Middle frontal gyrus (tissue), 1 donor: ENCODE measurements at regions not wholly inside any gene's neighbourhood (a gene's known extent, or its start where the extent isn't known, plus 50 kb on each side); places are given as distances from the start of the nearest gene placed in this dataset.
"Not testable (repeated sequence)": the region's sequence is repeated elsewhere in the genome, so short reads cannot be mapped to it uniquely, and the experiment has no call there.

Source experiments
- DNase-seq: peaks from one replicate; pipeline ENCODE4 v3.0.0-alpha.2; 2015; ENCODE audit warnings: low spot score; ENCODE audit errors: extremely low spot score

DNA sequence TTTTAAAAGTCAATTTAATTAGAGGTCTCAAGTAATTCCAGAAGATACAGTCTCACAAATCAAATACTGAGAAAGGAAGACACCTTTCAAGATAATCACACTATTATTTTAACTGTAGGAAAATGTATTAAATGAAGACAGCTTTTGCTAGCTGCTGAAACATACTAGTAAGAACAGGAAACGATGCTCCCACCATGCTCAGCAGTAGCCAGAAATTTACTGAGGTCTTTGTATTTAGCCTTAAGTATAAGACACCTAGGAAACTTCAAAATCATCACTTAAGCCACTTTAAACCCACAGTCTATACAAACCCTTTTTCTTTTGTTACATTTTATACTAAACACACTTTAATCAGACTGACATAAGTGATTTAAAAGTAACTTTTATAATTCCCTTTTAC, 72.7 kb upstream of the NPIPB12 start:
- DNase-seq = not testable (repeated sequence)

DNA sequence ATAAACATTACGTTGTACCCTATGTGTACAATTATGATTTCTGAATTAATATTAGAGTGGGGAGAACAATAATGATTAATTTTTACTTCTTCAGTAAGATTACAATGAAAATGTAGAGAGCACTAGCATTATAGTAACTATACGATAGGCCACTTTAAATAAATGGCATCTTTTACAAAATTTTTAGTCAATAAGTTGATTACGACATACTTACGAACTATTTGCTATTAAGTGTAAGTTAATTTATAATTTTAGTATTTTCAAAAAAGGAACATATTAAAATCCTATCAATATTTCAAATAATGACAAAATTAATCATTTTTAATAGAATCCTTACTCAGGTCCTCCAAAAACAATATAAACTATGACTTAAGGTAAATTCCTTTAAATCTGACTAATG, 75.6 kb upstream of the NPIPB12 start:
- not testable (repeated sequence) for DNase-seq

DNA sequence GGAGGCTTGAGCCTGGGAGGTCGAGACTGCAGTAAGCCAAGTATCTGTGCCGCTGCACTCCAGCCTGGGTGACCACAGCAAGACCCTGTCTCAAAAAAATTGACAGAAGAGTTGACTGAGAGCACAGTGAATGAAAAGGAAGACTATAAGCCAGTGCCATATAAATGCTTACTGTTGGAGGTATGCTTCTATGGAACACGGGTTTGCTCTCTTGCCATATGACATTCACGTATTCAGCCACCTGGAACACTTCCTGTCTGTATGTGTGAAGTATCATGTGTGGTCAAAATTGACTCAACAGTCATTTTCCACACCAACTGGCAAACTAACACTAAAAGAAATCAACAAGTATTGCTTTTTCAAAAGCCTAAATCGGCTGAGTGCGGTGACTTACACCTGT, 71.1 kb upstream of the SPN start:
- not testable (repeated sequence) for DNase-seq

DNA sequence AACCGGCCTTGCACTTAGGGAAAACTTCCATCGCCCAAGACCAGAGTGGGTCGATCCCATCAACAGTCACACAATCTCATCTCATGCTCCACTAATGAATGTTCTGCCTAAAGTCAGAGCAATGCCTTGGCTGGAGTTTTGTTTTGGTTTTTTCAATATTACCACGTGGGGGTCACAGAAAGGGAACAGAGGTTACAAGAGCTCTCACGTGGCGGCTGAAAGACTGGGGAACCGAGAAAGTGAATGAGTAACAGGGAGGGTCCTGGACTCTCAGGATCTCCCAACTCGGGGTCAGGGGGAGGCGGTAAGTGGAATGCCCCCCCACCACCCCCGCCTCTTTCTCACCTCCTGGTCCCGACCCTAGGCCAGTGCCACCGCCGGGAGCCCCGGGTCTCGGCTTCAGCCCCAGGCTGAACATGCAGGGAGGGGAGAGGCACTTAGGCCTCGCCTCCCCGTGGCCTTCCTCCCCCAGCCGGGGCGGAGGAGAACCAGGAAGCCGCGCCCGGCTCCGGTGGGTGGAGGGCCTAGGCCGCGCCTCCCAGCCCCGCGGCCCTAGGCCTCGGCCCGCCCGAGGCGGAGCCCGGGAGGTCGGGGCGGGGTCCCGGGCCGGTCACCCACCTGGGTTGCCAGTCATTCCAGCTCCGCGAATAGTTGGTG, 68.7 kb upstream of the SPN start:
- not testable (repeated sequence) for DNase-seq

DNA sequence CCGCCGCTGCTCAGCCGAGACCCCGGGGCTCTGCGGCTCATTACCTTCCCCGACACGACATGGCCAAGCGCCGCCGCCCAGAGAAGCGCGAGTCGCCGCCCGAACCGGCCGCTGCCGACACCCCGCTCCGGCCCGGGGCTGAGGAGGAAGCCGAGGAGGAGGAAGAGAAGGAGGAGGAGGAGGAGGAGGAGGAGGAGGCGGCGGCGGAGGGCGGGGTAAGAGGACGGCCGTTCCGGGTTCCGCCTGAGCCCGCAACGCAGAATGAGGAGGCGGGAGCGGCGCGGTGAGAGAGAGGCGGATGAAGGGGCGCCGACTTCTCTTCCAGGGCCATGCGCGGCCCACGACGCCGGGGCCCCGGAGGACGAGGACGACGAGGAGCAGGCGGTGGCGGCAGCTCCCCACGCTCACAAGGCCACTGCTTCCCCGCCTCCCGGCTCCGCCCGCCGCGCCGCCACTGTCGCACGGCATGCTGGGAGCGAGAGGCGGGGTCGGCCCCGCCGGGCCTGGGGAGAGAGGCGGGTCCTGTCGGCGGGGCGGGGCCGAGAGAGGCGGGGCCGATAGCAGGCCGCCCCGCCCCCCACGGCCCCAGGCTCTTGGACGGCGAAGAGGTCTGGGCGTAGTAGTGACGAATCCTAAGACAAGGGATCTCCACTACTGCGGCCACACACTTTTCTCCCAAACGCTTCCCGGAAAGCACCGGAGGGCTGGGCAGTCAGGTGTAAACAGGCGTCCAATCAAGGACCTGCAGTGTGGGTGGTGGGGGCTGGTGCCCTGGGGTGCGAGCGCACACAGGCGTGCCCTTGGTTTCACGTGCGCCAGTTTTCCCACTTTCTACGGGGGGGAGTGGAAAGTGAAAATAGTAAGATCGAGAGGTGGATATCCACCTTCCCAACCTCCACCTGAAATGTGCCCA, 67.9 kb upstream of the SPN start:
- DNase-seq = peak; percentile 77

DNA sequence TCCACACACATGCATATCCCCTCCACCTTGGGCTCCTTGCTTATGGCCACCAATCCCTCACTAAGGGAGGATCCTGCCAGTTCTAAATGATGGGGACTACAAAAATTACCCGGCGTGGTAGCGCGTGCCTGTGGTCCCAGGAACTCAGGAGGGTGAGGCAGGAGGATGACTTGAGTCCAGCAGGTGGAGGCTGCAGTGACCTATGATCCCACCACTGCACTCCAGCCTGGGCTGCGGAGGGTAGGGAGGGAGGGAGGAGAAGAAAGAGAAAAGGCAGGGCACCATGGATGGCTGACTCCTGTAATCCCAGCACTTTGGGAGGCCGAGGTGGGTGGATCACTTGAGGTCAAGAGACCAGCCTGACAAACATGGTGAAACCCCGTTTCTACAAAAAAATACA, 66.0 kb upstream of the SPN start:
- DNase-seq = not testable (repeated sequence)

DNA sequence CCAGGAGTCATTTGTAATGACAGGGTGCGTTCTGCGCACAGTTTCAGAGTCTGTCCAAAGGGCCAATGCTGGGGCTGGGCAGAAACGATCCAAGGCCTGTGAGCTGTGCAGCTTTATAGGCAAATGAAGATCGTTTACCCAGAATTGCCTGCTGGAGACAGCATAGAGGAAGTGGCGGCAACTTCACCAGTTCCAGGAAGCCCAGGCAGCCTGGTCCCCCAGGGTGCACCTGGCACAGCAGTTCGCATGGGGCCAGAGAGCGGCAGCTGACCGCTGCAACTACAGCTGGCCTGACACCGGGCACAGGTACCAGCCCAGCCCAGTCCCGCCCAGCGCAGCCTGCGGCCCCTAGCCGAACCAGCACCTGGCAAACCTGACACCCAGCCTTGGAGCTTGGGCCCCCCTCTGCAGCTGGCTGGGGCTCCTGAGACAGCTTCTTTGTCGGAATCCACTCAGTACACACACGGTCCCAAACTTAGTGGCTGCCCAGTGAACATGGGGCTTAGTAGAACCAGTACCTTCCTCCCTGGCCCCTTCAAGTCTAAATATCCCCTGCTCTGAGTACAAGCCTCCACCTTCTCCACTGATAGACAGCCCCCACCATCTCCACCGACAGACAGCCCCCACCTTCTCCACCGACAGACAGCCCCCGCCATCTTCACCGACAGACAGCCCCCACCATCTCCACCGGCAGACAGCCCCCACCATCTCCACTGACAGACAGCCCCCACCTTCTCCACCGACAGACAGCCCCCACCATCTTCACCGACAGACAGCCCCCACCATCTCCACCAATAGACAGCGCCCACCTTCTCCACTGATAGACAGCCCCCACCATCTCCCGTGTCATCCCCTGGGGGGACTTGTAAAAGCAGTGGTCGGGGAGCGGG, 62.7 kb upstream of the SPN start:
- DNase-seq = not testable (repeated sequence)

GRCh38 chr16:29602247-29602625, 60.8 kb upstream of the SPN start:
- DNase-seq = not testable (repeated sequence)

DNA sequence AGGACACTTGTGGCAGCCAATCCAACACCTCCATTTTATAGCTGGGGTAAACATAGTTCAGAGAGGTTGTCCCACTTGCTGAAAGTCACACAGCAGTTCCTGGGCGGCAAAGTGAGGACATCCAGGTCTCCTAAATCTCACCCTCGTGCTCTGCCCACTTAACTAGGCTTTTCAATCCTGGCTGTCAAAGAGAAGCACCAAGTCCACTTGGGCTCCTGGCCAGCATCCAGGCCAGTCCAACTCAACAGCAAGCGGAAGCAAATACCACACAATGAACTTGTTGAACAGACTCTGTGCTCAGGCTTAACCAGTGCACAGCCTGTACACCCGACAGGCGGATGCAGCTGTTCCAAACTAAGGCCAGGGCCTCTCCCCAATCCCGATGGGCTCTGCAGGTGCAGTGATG, 60.4 kb upstream of the SPN start:
- not testable (repeated sequence) for DNase-seq

- DNase-seq = not testable (repeated sequence)
Measured at GRCh38 chr16:29604631-29605549, 58.2 kb upstream of the SPN start.

GRCh38 chr16:29605593-29606205, 57.3 kb upstream of the SPN start:
- not testable (repeated sequence) for DNase-seq

DNA sequence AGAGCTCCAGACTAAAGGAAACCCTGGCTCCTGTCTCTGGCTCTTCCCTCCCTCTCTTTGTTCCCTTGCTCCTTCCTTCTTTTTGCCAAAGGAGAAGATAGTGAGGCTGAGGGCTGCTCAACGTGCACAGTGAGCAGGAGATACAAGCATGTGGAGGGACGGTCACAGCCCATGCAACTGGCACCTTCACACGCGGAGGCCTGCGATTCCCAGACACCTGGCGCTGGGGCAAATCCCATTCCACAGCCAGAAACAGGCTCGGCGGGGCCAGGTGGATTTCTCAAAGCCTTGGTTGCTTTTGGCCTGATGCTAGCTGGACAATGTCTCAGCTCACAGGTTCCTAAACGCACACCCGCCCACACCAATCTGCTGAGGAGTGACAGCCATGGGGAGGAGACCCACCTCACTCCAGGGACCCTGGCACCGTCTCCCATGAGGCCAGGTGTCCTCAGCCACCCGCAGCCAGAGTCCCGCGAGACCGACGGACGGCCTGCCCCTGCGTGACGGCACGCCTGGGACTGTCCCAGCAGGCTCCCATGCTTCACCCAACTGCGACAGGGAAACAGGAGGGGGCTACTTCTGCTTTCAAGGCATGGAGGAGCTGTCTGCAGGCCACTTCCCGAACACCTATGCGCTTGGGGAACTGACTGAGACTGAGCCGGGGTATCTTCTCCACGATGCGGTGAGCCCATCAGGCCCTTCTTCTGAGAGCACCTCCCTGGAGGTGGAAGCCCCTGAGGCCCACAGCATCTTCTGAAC, 56.2 kb upstream of the SPN start:
- DNase-seq = not testable (repeated sequence)

- DNase-seq = not testable (repeated sequence)
Measured at GRCh38 chr16:29607428-29607823, 55.6 kb upstream of the SPN start.

DNA sequence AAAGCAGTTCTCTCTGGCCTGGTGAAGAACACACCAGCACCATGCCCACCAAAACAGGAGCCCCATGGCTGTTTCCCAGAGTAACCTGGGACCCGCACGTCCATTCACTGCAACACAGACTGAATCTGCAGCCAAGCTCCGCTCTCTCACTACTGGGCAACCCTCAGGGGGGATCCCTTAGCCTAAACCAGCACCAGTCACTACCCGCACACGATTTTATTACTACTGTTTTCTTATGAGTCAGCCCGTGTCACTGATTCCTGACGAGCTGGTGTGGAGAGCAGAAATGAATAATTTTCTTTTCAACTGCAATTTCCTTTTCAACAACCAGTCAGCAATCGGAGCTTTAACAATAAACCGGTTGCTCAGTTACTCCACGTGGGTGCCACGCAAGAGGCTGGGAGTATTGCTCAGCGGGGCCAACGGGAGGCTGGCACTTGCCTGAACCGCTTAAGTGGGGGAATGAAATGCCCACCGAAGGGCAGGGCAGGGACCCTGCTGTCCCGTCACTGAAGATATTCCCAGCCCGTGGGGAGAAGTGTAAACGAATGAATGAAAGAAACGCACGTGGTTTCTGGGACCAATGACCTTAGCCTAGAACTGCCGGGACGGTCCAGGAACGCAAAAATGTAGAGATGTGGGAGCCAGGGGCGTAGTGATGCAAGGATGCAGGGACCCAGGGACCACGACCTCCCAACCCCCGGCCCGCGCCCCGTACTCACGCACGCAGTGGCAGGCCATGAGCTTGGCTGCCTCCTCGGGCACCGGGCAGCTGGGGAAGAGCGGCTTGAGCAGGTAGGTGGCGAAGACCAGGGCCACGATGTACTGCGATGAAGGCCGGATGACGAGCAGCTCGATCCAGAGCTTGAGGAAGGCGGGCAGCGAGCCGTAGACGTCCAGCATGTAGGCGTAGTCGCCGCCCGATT, 50.4 kb upstream of the SPN start:
- not testable (repeated sequence) for DNase-seq
